Hematopoietic multipotent progenitor cell treated with erythropoietin and hydrocortisone succinate and interleukin-3 and kit ligand, for 8 days (in vitro differentiated cells): ENCODE measurements at regions not wholly inside any gene's neighbourhood (a gene's known extent, or its start where the extent isn't known, plus 50 kb on each side); places are given as distances from the start of the nearest gene placed in this dataset.
A peak's percentile ranks its signal among the peaks of the same experiment; 100 is the strongest.
"Not testable (repeated sequence)": the region's sequence is repeated elsewhere in the genome, so short reads cannot be mapped to it uniquely, and the experiment has no call there.

ENCODE experiments used
- DNase-seq: peaks from one replicate; pipeline ENCODE4 v3.0.0-alpha.2; 2015

DNA sequence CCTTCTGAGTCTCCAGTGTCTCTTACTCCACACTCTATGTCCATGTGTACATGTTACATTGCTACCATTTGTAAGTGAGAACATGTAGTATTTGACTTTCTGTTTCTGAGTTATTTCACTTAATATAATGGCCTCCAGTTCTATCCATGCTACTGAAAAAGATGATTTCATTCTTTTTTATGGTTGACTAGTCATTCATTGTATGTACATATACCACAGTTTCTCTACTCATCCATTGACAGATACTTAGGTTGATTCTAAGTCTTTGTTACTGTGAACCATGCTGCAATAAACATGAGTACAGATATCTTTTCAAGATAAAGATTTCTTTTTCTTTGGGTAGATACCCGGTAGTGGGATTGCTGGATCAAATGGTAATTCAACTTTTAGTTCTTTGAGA lies 107.1 kb upstream of the CHD1 start:
- no peak for DNase-seq

DNA sequence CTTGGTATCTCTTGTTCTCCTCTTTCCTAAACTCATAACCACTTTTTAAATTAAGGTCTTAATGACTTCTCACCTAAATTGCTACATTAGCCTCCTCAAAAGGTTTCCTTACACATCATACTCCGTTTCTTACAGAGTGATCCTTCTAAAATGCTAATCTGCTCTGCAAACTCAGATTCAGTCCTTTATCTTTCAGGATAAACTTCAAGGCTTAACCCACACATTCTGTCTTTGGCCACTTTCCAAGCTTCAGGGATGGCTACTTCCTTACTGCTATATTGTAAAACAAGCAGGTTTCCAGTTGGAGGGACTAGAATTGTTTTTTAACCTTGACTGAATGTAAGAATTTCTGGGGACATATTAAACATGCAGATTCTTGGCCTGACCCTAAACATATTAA lies 105.5 kb upstream of the CHD1 start:
- DNase-seq = peak; percentile 72

DNA sequence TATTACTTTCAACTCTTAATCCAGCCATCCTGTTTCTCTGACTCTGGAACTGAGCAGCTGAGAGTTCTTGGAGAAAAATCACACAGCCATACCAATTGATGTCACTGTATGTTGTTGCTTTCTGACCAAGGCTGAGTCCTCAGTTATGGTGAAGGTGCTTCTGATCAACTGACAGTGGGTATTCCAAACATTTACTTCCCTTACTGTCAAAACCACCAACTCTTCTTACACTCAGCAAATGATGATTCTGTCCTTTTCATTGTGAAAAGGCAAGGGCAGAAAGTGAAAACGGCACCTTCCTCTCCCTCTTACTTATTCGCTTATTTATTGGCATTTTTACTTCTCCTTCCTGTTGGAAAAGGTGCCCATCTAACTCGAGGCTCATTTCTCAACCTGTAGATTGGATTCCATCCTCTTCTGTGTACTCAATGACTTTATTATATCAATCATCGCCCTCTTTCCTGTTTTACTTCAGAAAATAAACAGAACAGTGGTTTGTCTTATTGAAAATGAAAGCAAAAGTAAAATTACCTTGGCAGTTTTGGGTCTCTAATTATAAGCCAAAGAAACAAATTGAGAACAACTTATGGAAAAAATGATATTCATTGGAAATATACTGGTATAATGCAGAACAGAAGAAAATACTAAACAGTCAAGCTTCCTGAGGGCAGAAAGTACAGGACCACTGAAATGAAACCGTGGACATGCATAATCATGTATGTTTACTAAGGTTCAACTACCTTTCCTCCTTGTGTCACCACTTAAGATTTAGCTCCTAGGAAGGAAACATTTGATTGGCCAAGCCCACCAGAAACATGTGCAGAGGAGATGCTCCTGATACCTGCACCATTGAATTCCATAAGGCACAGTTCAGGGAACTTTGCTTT lies 104.5 kb upstream of the CHD1 start:
- DNase-seq = peak; percentile 38

DNA sequence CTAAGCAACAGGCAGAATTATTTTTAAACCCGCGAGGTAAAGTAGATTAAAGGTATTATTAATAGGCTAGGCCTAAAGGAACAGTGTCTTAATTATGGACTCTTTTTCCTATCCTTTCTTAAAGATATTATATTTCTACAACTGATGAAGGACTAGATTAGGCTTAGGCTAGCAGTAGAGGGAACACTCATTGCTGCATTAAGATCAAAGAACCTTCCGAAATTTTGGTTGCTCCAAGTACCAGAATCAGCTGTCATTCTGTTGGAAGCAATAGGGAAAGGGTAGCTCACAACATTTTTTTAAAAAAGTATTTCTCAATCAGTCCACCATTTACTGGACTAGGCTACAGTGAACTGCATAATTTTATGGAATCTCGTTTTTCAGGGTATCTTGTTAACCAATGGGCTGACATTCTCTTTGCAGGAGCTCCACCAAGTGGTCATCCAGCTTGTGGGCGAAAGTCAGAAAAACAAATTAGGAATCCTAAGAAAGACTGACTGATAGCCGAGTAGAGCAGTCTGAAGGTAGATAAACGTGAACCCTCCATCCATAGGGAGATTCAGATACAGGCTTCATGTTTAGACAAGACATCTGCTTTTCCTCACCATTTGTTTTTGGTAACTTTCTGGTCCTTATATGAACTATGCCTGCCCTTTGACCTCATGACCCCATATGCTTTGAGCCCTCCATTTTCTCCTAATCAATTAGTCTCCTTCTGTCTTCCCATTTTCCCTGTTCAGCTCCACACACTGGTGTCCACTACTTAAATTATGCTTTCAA lies 103.6 kb upstream of the CHD1 start:
- peak; percentile 87 for DNase-seq

DNA sequence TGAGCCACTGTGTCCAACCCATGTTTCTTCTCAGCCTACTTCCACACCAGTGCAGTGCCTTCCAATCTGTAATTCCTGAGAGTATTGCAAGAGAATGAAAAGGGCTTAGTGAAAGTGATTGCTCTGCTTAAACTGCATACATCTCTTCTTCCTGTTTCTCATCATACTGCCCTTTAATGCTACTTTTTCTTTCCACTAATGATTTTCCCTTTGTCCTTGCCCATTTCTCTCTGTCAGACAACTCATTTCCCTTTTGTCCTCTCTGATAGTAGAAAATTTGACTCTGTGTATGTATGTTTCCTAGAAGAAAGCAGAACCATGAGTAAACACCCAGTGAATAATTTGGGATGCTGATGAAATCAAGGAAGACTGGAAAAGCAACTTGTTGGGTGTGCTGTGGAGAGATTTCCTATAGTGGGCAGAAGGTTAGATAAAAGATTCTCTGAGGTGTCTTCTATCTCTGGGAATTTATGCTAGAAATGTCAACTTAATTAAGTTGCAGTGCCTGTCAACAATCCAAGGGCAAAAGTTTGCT lies 102.2 kb upstream of the CHD1 start:
- DNase-seq = no peak

DNA sequence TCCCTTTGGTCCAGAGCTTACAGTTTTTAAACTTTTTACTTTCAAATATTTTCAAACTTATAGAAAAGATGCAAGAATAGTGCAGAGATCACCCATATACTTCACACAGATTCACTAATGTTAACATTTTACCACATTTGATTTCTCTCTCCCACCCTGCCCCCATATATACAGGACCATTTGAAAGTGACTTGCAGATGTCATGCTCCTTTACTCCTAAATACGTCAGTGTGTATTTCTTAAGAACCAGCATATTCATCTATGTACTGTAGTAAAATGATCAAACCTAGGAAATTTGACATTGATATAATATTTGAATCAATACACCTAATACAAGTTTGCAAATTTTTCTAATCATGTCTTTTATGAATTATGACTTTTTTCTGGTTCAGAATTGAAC lies 100.4 kb upstream of the CHD1 start:
- DNase-seq = no peak

DNA sequence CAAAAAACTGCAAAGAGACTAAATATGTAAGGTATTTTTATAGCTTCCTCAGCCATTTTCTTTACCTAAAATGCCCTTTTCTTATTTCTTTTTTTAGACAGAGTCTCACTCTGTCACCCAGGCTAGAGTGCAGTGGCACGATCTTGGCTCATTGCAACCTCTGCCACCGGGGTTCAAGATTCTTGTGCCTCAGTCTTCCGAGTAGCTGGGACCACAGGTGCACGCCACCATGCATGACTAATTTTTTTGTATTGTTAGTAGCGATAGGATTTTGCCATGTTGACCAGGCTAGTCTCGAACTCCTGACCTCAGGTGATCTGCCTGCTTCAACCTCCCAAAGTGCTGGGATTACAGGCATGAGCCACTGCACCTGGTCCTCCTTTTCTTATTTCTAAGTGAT lies 99.4 kb upstream of the CHD1 start:
- DNase-seq = not testable (repeated sequence)

DNA sequence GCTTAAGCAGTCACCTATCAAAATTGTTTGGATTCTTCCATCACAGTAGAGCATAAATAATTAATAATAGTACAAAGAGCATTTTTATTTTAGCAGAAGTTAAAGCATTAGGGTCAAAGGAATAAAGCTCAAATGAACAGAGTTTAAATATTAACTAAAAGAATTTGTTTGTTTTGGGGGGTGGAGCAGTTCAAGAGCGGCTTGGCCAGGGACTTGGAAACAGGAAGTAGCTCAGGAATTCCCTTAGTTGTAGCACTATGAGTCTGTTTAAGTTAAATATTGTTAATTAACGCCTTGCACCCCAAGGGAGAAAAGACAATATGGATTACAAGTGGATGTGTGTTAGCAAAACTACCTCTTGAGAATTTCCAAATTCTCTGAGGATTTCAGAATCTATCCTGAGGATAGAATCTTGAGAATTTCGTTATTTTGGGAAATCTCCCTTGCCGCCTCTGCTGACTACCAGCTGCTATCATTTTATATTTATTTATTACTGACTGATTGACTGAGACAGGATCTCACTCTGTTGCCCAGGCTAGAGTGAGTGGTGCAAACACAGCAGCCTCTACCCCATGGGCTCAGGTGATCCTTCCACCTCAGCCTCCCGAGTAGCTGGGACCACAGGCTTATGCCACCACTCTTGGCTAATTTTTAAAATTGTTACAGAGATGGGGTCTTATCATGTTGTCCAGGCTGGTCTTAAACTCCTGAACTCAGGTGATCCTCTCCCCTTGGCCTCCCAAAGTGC lies 96.7 kb upstream of the CHD1 start:
- no peak for DNase-seq

DNA sequence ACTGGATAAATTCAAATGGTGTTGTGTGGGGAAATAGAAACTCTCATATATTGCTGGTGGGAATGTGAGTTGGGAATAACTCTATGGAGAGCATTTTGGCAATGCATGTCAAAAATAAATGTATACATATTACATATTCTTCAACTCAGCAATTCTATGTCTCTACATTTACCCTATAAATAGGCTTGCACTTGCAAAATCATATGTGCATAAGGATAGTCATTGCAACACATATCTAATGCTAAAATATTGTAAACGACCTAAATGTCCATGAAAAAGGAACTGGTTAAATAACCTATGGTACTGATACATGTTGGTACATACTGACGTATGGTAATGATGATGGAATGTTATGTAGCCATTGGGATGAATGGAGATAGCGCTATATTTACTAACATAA lies 94.5 kb upstream of the CHD1 start:
- no peak for DNase-seq

DNA sequence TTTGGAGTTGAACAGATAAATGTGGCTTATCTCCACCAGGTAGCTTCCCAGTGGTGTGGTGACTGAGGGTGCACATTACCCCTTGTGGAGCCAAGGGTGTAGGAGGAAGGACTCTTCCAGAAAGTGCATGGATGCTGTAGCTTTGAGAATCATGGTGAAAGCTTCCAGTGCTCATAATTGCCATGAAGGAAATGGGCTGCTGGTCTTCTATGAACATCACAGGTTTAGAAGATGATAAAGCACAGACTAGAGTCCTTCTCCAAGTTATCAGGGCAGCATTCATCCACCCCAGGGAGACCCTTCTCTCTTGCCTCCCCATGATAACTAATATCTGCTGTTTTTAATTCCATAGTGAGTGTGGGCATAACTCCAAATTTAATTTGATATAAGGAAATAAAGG lies 93.4 kb upstream of the CHD1 start:
- peak; percentile 0 for DNase-seq

DNA sequence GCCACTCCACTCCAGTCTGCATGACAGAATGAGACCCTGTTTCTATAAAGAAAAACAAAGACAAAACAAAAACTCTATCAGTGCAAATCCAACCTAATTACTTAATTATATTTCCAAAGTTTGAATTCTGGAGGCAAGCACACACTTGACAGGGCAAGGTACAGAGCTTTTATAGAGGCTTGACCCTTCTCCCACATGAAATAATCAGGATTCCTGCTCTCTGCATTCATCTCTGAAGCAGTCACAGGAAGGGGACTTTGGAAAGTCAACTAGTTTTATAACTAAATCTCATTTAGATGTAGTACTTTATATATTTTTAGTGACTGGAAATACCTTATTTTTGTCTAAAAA lies 91.9 kb upstream of the CHD1 start:
- DNase-seq = no peak

DNA sequence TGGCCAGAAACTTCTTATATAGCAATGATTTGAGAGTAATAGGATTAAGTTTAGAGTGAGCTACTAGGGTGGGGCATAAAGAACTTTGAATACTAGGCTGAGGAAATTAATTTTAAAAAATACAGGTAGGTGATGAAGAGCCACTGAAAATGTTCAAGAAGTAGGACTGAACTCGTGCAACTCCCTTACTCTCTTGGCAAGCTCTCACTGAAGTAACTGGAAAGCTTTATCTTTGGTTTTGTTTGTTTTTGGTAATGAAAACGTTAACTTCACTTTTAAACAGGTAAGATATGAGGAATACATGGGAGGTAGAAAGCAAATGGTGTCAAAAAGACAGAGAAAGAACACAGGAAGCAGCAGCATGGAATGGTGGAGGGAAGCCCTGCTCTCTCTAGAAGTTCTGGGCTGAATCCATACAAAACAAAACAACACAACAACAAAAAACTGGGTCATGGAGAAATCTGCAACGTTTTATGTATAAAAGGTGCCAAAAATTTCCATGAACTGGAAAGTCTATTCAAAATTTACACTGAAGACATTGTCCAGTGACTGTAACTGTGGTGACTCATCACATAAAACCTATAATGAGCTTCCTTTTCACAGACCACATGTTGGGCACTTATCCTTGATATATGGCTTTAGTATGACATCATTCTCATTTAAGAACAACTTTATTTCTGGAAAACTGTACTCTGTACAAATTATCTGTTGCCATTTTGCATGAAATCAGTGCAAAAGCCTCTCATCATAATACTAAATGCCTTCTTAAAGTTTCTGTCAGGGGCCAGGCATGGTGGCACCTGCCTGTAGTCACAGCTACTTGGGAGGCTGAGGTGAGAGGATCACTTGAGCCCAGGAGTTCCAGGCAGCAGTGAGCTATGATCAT lies 91.2 kb upstream of the CHD1 start:
- DNase-seq = no peak

DNA sequence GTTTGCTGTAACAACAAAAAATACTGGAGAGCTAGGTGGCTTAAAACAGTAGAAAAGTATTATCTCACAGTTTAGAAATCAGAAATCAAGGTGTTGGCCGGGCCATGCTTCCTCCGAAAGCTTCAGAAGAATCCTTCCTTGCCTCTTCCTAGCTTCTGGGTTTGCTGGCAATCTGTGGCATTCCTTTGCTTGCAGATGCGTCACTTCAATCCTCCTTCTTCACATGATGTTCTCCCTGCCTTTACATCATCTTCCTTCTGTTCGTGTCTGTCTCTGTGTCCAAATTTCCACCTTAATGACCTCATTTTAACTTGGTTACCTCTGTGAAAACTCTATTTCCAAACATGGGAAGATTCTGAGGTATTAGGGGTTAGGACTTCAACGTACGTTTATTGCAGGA lies 90.4 kb upstream of the CHD1 start:
- no peak for DNase-seq

DNA sequence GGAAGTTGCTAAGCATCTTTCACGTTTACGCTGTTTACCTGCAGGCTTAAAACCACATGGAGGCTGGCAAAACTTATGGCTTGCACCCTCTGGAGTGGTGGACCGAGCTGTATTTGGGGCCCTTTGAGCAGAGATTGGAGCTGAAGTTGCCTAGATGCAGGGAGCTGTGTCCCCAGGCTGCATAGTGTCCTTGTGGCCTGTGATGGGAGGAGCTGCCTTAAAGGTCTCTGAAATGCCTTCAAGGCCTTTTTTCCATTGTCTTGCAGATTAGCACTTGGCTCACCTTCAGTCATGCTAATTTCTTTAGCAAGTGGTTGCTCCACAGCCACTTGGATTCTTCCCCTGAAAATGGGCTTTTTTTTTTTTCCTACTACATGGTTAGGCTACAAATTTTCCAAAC lies 81.5 kb upstream of the CHD1 start:
- DNase-seq = no peak

DNA sequence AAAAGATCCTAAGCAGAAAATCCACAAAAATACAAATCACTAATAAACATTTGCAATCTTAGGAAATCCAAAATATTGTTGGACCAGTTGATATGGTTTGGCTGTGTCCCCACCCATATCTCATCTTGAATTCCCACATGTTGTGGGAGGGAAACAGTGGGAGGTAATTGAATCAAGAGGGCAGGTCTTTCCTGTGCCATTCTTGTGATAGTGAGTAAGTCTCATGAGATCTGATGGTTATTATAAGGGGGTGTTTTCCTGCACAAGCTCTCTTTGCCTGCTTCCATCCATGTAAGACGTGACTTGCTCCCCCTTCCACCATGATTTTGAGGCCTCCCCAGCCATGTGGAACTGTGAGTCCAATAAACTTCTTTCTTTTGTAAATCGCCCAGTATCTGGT lies 79.2 kb upstream of the CHD1 start:
- peak; percentile 32 for DNase-seq

DNA sequence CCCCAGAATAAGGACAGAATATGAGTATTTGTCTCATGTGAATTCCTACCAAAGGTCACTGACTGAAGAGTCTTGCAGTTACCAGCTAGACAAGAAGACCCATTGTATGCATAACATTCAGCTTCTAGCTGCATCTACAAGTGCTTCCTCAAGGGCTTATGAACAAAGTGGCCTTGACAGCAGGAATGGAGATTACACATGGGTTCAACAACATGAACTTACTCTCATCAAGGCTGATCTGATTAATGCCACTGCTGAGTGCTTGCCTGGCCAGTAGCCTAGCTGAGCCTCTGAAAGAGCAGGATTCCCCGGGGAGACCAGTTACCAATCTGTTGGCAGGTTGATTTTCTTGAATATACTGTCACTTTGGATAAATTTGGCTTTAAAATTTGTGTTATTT lies 76.7 kb upstream of the CHD1 start:
- no peak for DNase-seq

DNA sequence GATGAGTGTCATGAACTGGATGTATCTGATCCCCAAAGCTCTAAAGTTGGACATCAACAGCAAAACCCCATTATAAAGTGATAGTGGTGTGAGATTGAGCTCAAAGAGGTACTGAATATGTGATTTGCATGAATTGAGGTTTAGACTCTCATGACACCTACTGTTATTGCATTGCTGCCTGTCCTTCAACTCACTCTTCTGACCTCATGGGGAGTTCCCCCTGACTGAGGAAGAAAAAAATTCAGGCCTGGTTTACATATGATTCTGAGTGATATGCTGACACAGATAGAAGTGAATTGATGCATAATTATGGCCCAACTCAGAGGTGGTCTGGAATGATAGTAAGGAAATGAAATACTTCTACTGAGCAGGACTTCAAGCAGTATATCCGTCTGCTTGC lies 76.2 kb upstream of the CHD1 start:
- DNase-seq = no peak

DNA sequence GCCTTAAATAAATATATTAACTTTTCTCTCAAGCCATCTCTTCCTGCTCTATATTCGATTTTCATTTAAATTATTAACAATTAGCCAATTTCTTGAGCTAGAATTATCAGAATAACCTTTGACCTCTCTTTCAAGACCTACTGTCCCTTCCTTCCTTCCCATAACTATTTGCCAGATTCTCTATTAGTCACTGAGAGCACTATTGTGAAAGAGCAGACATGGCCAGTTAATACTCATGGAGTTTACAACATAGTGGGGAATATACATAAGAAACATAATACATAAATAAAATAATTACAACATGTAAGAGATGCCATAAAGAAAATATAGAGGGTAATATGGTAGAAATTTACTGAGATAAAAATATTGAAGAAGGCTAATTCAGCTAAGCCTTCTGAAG lies 72.1 kb upstream of the CHD1 start:
- no peak for DNase-seq

DNA sequence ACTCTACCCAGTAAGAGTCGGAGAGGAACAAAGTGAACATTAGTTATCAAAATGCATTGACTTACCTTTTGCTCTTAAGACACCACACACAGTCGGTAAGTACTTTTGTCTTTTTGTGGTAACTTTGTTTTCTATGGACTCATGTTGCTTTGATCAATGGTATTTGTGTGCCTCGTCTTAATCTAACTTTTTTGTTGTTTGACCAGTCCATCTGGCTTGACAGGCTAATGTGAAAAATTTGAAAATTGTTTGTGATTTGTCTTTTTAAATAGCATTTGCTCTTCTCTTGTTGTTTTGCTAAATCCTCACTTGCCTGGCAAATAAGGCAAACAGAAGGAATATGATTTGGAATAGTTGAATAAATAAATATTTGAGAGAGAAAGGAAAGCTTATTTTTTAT lies 71.4 kb upstream of the CHD1 start:
- DNase-seq = no peak

DNA sequence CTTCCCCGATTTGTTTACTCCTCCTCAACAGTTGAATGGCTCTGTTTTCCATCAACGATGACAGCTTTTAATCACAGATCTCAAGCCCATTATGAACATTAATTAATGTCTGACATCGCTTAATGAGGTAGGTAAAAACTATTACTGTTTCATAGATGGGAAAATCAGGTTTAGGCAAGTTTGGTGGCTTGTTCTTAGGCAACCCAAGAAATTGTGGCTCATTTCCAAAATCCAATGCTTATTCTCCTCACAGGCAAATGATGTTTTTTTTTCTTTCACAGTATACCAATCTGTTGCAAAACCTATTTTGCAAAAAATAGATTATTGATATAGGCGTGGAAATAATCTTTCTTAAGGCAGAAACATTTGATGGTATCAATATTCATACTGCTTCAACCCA lies 70.8 kb upstream of the CHD1 start:
- no peak for DNase-seq

DNA sequence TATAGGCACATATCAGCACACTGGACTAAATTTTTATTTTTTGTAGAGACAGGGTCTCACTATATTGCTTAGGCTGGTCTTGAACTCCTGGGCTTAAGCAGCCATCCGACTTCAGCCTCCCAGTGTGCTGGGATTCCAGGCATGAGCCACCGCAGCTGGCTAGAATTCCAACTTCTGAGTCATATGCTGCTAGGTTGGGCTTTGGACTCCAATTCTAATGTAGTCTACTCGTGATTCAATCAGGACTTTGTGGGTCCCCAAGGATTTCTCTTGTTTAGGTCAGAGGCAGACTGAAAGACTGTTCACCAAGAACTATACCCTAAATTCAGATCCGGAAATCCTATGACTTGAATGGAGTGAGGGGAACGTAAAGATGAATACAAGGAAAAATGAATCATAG lies 68.2 kb upstream of the CHD1 start:
- no peak for DNase-seq

DNA sequence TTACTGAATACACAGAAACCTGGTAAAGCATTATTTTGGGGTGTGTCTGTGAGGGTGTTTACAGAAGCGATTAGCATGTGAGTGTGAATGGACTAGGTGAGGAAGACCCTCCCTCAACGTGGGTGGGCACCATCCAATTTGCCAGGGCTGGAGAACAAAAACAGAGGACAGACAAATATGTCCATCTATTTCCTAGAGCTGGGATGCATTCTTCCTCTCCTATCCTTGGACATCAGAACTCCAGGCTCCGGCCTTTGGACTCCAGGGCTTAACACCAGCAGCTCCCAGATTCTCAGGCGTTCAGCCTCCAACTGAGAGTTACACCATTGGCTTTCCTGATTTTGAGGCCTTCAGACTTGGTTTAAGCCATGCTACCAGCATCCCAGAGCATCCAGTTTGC lies 65.8 kb upstream of the CHD1 start:
- no peak for DNase-seq

DNA sequence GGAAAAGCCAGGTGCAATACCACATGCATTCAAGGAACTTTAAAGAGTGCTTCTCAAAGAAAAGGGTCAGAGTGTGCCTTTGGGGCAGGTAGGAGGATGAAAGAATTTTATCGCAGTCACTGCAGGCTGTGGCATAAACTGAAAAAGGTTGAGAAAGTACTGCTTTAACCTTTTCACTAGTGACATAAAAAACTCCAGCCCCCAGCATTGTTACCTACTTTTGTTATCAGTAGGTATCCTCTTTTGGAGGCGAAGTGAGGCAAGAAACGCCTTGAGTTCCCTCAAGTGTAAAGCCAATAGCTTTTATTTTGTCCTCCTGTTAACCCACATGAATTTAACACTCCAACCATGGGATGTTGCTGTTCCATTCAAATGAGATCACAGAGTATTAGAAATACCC lies 64.7 kb upstream of the CHD1 start:
- DNase-seq = no peak
